ENCODE measurements at regions not wholly inside any gene's neighbourhood (a gene's known extent, or its start where the extent isn't known, plus 50 kb on each side); places are given as distances from the start of the nearest gene placed in this dataset.

- Mint-ChIP-seq H3K9me3 (peaks cover under 1 to 17% (median 12%) of the 10 kb centered on the region in 7 donors), H3K4me1 (no peaks in the 10 kb centered on the region), H3K27ac (no peak overlapping the region), H3K27me3 (ENCODE audit: low read depth in 3 of 3) (peaks cover 4 to 6% (median 5%) of the 10 kb centered on the region in 3 donors), H3K4me3 (no peak overlapping the region), H3K36me3 (no peaks in the 10 kb centered on the region)
- DNase-seq = no peak
- Histone ChIP-seq H3K27ac (ENCODE audit: low read depth in 1 of 2, low read length in 2 of 2) (no peak overlapping the region), H3K36me3 (replicated peaks in 1 of 2; ENCODE audit: control insufficient read depth in 1 of 2, insufficient read depth in 2 of 2, low read length in 2 of 2) (no peaks in the 10 kb centered on the region), H3K4me3 (replicated peaks in 1 of 3; ENCODE audit: low read depth in 2 of 3, low read length in 3 of 3) (no peak overlapping the region), H3K9me3 (replicated peaks in 1 of 2; ENCODE audit: control insufficient read depth in 1 of 2, insufficient read depth in 1 of 2, low read length in 2 of 2) (peaks cover 4 to 17% of the 10 kb centered on the region in 2 donors), H3K79me2 (ENCODE audit: insufficient read depth, low read length) (no peaks in the 10 kb centered on the region), H3K4me1 (ENCODE audit: control insufficient read depth in 1 of 2, insufficient read depth in 2 of 2, low read length in 2 of 2) (no peaks in the 10 kb centered on the region), H3K27me3 (ENCODE audit: control insufficient read depth in 2 of 2, insufficient read depth in 2 of 2, low read length in 2 of 2) (no peaks in the 10 kb centered on the region), H3K9ac (ENCODE audit: insufficient read depth, low read length, poor library complexity, severe bottlenecking) (no peak overlapping the region), H2AFZ (ENCODE audit: insufficient read depth, low read depth, low read length, poor library complexity, severe bottlenecking) (no peak overlapping the region), H3K4me2 (replicated peaks; ENCODE audit: extremely low read depth, low read length, poor library complexity, severe bottlenecking) (no peak overlapping the region), H4K20me1 (ENCODE audit: insufficient read depth, low read length) (no peaks in the 10 kb centered on the region)
- intact Hi-C loops (cut with micrococcal nuclease) = no loop called here
- TF ChIP-seq CTCF (IDR thresholded peaks at IDR 0.05) = no peak
- WGBS (ENCODE audit: insufficient coverage) = 78% methylated on average over 18 of the region's 18 CpGs
These were observed 172.0 kb downstream of the TEX29 start for GRCh38 chr13:111492341-111492950.

- H3K4me1 ChIP-seq (ENCODE audit: control insufficient read depth in 1 of 2, insufficient read depth in 2 of 2, low read length in 2 of 2) = no peaks in the 10 kb centered on the region
- Mint-ChIP-seq H3K27me3 (ENCODE audit: low read depth in 3 of 3) (peaks cover 5 to 6% (median 5%) of the 10 kb centered on the region in 3 donors), H3K36me3 (no peaks in the 10 kb centered on the region), H3K27ac (no peak overlapping the region), H3K4me3 (no peak overlapping the region), H3K9me3 (peaks cover 0 to 15% (median 10%) of the 10 kb centered on the region in 7 donors), H3K4me1 (no peaks in the 10 kb centered on the region)
- 98% methylated on average over 5 of the region's 5 CpGs for WGBS (ENCODE audit: insufficient coverage)
- H3K9ac ChIP-seq (ENCODE audit: insufficient read depth, low read length, poor library complexity, severe bottlenecking) = no peak overlapping the region
- H4K20me1 ChIP-seq (ENCODE audit: insufficient read depth, low read length) = no peaks in the 10 kb centered on the region
- no peaks in the 10 kb centered on the region for H3K27me3 ChIP-seq (ENCODE audit: control insufficient read depth in 2 of 2, insufficient read depth in 2 of 2, low read length in 2 of 2)
- DNase-seq = no peak
- intact Hi-C loops (cut with micrococcal nuclease) = no loop called here
- no peaks in the 10 kb centered on the region for H3K79me2 ChIP-seq (ENCODE audit: insufficient read depth, low read length)
- H3K9me3 ChIP-seq (replicated peaks in 1 of 2; ENCODE audit: control insufficient read depth in 1 of 2, insufficient read depth in 1 of 2, low read length in 2 of 2) = peaks cover 4 to 13% of the 10 kb centered on the region in 2 donors
- no peak overlapping the region for H3K27ac ChIP-seq (ENCODE audit: low read depth in 1 of 2, low read length in 2 of 2)
- H3K4me2 ChIP-seq (replicated peaks; ENCODE audit: extremely low read depth, low read length, poor library complexity, severe bottlenecking) = no peak overlapping the region
- TF ChIP-seq CTCF (IDR thresholded peaks at IDR 0.05) = no peak
- H3K36me3 ChIP-seq (replicated peaks in 1 of 2; ENCODE audit: control insufficient read depth in 1 of 2, insufficient read depth in 2 of 2, low read length in 2 of 2) = no peaks in the 10 kb centered on the region
- no peak overlapping the region for H3K4me3 ChIP-seq (replicated peaks in 1 of 3; ENCODE audit: low read depth in 2 of 3, low read length in 3 of 3)
- no peak overlapping the region for H2AFZ ChIP-seq (ENCODE audit: insufficient read depth, low read depth, low read length, poor library complexity, severe bottlenecking)
These were observed 172.5 kb downstream of the TEX29 start for GRCh38 chr13:111492958-111493357.

Data from CD14-positive monocyte (primary cell).